HG02588 (cell line): ENCODE measurements at regions not wholly inside any gene's neighbourhood (a gene's known extent, or its start where the extent isn't known, plus 50 kb on each side); places are given as distances from the start of the nearest gene placed in this dataset.

Source experiments
- ATAC-seq: cut with Tn5 transposase; IDR thresholded peaks from one replicate; pipeline ENCODE4 v1.9.1; 2021; ENCODE audit warnings: mild to moderate bottlenecking, moderate library complexity; ENCODE audit not compliant: unreplicated experiment

- ATAC-seq, result peak; percentile 40
Measured at GRCh38 chr7:19871102-19871501, 97.7 kb upstream of the TMEM196 start.

- no peak for ATAC-seq
Measured at GRCh38 chr7:19869979-19870378, 96.6 kb upstream of the TMEM196 start.

- ATAC-seq, result no peak
Measured at GRCh38 chr7:19853261-19853832, 79.9 kb upstream of the TMEM196 start.

DNA sequence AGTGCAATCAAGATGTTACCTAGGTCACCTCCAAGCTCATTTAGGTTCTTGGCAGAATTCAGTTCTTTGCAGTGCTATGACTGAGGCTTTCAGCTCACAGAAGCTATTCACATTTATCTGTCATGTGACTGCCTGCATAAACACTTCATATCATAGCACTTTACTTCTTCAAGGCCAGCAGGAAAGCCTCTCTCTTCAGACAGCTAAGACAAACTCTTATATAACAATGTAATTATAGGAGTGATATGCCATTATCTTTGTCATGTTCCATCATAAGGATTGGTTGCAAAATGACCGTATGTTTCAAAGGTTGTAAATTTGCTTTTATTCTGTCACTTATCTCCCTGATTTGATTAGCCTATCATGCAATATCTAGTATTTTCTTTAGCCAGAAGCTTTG, 78.8 kb upstream of the TMEM196 start:
- ATAC-seq, result no peak

DNA sequence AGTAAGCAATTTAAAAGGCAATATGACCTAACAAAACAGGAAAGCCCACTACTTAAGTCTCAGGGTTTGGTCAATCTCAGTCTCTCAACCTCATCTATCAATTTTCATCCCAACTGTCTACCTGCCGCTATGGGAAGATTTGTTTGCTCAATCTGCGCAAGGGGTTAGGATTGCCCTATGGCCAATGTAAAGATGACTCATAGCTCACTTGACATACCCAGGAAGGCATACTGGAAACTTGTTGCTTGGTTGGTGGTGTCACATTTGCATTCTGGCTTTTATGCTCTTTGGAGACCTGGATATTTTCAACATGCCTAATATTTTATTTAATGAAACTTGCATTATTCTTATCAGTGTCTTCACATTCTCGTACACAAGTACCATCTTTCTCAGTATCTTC, 78.1 kb upstream of the TMEM196 start:
- no peak for ATAC-seq

DNA sequence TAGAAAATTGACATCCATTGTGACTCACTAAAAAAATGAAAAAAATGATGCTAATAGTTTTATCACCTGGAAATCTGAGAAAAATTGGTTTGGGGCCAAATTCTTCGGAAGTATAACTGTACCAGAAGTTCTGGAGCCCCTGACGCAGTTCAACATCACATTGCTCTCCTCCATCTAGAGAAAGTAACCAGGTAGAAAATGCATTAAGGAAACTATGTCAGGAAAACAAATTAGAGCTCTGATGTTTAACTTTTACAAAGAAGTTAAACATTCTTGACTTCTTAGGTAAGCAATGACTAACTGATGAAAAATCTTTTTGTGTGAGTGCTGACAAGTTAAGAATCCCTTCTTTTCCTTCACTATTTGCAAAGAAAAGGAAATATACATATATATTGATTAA, 61.1 kb upstream of the TMEM196 start:
- no peak for ATAC-seq

- ATAC-seq, result no peak
Measured at GRCh38 chr7:19830604-19831003, 57.2 kb upstream of the TMEM196 start.
